Stimulated activated CD4-positive, alpha-beta T cell treated with anti-CD3 and anti-CD28 coated beads, Interleukin-1b, Interleukin-23, amount 100 ng/mL, for 1 hour (primary cell): ENCODE measurements at regions not wholly inside any gene's neighbourhood (a gene's known extent, or its start where the extent isn't known, plus 50 kb on each side); places are given as distances from the start of the nearest gene placed in this dataset.
"Not testable (repeated sequence)": the region's sequence is repeated elsewhere in the genome, so short reads cannot be mapped to it uniquely, and the experiment has no call there.

Source experiments
- DNase-seq, 2 donors: peaks; one replicate each; pipeline ENCODE4 v3.0.0-alpha.2; 2020; ENCODE audit warnings: low read depth in 2 of 2

- no peak for DNase-seq
Observed at GRCh38 chr12:91889059-91889458, 256.6 kb downstream of the BTG1 start.

- DNase-seq: no peak
Observed at GRCh38 chr12:91887957-91888356, 257.7 kb downstream of the BTG1 start.

GRCh38 chr12:91885851-91886731 lies 259.6 kb downstream of the BTG1 start:
- no peak for DNase-seq

- DNase-seq: no peak
Observed at GRCh38 chr12:91884230-91884629, 261.4 kb downstream of the BTG1 start.

GRCh38 chr12:91883811-91884210 lies 261.8 kb downstream of the BTG1 start:
- no peak for DNase-seq

GRCh38 chr12:91882910-91883309 lies 262.7 kb downstream of the BTG1 start:
- no peak for DNase-seq

GRCh38 chr12:91880528-91880927 lies 265.1 kb downstream of the BTG1 start:
- no peak for DNase-seq

GRCh38 chr12:91877456-91878235 lies 268.0 kb downstream of the BTG1 start:
- peak; percentile 9 to 13 for DNase-seq

GRCh38 chr12:91877022-91877421 lies 268.6 kb downstream of the BTG1 start:
- DNase-seq: peak; percentile 32 to 72

GRCh38 chr12:91875671-91876070 lies 270.0 kb downstream of the BTG1 start:
- not testable (repeated sequence) for DNase-seq

- no peak for DNase-seq
Observed at GRCh38 chr12:91874086-91874865, 271.4 kb downstream of the BTG1 start.

GRCh38 chr12:91871751-91872150 lies 273.9 kb downstream of the BTG1 start:
- DNase-seq: no peak

- no peak for DNase-seq
Observed at GRCh38 chr12:91870872-91871707, 274.6 kb downstream of the BTG1 start.

GRCh38 chr12:91868054-91868453 lies 277.6 kb downstream of the BTG1 start:
- DNase-seq: no peak

GRCh38 chr12:91866566-91866965 lies 279.1 kb downstream of the BTG1 start:
- DNase-seq: no peak

GRCh38 chr12:91863702-91864101 lies 281.9 kb downstream of the BTG1 start:
- DNase-seq: no peak

GRCh38 chr12:91861554-91861953 lies 284.1 kb downstream of the BTG1 start:
- no peak for DNase-seq

GRCh38 chr12:91859347-91859746 lies 286.3 kb downstream of the BTG1 start:
- DNase-seq: no peak

- no peak for DNase-seq
Observed at GRCh38 chr12:91857813-91858542, 287.7 kb downstream of the BTG1 start.

GRCh38 chr12:91854725-91855124 lies 290.9 kb downstream of the BTG1 start:
- no peak for DNase-seq
